Smooth muscle cell (in vitro differentiated cells): ENCODE measurements at regions not wholly inside any gene's neighbourhood (a gene's known extent, or its start where the extent isn't known, plus 50 kb on each side); places are given as distances from the start of the nearest gene placed in this dataset.

Source experiments
- DNase-seq: peaks from one replicate; lab custom pipeline; 2025; ENCODE audit not compliant: unreplicated experiment; lab: John Stamatoyannopoulos, UW
- H2AFZ ChIP-seq: fragments of 200-600 bp; sonication (generic); 2 replicates; pipeline ENCODE4 v1.6.0; 2016; ENCODE audit warnings: antibody characterized with exemption, low read depth, mild to moderate bottlenecking
- H3F3A ChIP-seq: fragments of 200-600 bp; sonication (generic); 2 replicates; pipeline ENCODE4 v1.6.0; 2017; ENCODE audit warnings: antibody characterized with exemption, low read depth
- H3K27ac ChIP-seq: fragments of 200-600 bp; sonication (generic); 2 replicates; pipeline ENCODE4 v1.5.1; 2016; ENCODE audit warnings: low read depth, mild to moderate bottlenecking
- H3K27me3 ChIP-seq: fragments of 200-600 bp; sonication (generic); 2 replicates; pipeline ENCODE4 v1.6.1; 2016; ENCODE audit warnings: low read depth, mild to moderate bottlenecking
- H3K36me3 ChIP-seq: fragments of 200-600 bp; sonication (generic); 2 replicates; pipeline ENCODE4 v1.5.1; 2016; ENCODE audit warnings: low read depth
- H3K4me1 ChIP-seq: fragments of 200-600 bp; sonication (generic); 2 replicates; pipeline ENCODE4 v1.5.1; 2016; ENCODE audit warnings: low read depth
- H3K4me2 ChIP-seq: fragments of 200-600 bp; sonication (generic); 2 replicates; pipeline ENCODE4 v1.6.0; 2016; ENCODE audit warnings: mild to moderate bottlenecking
- H3K4me3 ChIP-seq: fragments of 200-600 bp; sonication (generic); 2 replicates; pipeline ENCODE4 v1.5.1; 2016; ENCODE audit warnings: mild to moderate bottlenecking
- H3K79me2 ChIP-seq: fragments of 200-600 bp; sonication (generic); 2 replicates; pipeline ENCODE4 v1.6.0; 2016; ENCODE audit warnings: low read depth, mild to moderate bottlenecking
- H3K9ac ChIP-seq: fragments of 200-600 bp; sonication (generic); 2 replicates; pipeline ENCODE4 v1.6.0; 2016; ENCODE audit warnings: low read depth
- H3K9me3 ChIP-seq: fragments of 200-600 bp; sonication (generic); replicated peaks from 2 replicates; pipeline ENCODE4 v1.5.1; 2016; ENCODE audit warnings: low read depth
- H4K20me1 ChIP-seq: fragments of 200-600 bp; sonication (generic); 2 replicates; pipeline ENCODE4 v1.6.0; 2016; ENCODE audit warnings: low read depth
- WGBS: methylation state at CpG from one replicate; pipeline ENCODE4 v1.1.7; 2016; ENCODE audit warnings: low lambda C conversion rate; 5-methylcytosine and 5-hydroxymethylcytosine counted together
- TF ChIP-seq, protein P1 (sequence below): fragments of 200-600 bp; sonication (generic); IDR thresholded peaks from 2 replicates; pipeline ENCODE4 v1.5.1; 2017; ENCODE audit warnings: borderline replicate concordance, mild to moderate bottlenecking, antibody characterized with exemption; ENCODE audit not compliant: insufficient read depth, poor library complexity, severe bottlenecking

DNA sequence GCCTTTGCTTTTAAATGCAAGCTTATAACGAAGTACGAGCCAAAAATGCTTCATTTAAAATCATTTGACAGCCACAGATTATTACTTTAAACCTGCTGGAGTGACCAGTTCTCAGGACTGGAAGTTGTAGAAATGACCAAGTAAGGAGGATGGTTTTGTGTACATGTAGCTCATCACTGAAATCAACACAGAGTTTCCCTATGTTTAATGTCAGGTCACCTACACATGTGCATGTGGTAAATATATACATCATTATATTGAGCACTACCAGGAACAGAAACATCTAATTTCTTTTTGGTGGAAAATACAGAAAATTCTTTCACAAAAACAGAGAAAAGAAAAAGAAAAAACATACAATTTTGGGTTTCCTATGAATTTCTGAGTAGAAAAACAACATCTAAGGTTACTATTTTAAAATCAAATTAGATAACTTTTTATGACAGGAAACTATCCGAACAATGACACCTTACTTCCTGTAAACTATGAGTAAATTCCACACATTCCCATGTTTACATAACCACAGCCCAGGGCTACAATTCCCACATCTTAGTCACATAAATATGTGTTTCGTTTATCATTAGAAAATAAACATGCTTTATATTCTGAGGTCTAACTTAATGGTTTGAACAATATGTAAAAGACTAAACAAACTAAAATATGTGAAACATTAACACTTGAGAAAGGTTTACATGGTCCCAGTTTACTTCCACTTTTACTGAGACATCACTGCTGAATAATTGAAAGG is 73.6 kb downstream of the ZNF281 start:
- Histone ChIP-seq H3K9me3 (no peaks in the 10 kb centered on the region), H3K4me2 (peak overlapping the region; percentile 36), H3F3A (peaks cover 9% of the 10 kb centered on the region), H3K4me3 (no peak overlapping the region), H3K79me2 (no peaks in the 10 kb centered on the region), H3K27ac (peak overlapping the region; percentile 71), H3K9ac (peak overlapping the region; percentile 8), H4K20me1 (no peaks in the 10 kb centered on the region), H2AFZ (no peak overlapping the region), H3K36me3 (no peaks in the 10 kb centered on the region), H3K27me3 (no peaks in the 10 kb centered on the region), H3K4me1 (peaks cover 12% of the 10 kb centered on the region)
- TF ChIP-seq, protein P1, sequence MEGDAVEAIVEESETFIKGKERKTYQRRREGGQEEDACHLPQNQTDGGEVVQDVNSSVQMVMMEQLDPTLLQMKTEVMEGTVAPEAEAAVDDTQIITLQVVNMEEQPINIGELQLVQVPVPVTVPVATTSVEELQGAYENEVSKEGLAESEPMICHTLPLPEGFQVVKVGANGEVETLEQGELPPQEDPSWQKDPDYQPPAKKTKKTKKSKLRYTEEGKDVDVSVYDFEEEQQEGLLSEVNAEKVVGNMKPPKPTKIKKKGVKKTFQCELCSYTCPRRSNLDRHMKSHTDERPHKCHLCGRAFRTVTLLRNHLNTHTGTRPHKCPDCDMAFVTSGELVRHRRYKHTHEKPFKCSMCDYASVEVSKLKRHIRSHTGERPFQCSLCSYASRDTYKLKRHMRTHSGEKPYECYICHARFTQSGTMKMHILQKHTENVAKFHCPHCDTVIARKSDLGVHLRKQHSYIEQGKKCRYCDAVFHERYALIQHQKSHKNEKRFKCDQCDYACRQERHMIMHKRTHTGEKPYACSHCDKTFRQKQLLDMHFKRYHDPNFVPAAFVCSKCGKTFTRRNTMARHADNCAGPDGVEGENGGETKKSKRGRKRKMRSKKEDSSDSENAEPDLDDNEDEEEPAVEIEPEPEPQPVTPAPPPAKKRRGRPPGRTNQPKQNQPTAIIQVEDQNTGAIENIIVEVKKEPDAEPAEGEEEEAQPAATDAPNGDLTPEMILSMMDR, result no peak
- WGBS, result 36% methylated on average over 4 of the region's 4 CpGs
- DNase-seq, result no peak

DNA sequence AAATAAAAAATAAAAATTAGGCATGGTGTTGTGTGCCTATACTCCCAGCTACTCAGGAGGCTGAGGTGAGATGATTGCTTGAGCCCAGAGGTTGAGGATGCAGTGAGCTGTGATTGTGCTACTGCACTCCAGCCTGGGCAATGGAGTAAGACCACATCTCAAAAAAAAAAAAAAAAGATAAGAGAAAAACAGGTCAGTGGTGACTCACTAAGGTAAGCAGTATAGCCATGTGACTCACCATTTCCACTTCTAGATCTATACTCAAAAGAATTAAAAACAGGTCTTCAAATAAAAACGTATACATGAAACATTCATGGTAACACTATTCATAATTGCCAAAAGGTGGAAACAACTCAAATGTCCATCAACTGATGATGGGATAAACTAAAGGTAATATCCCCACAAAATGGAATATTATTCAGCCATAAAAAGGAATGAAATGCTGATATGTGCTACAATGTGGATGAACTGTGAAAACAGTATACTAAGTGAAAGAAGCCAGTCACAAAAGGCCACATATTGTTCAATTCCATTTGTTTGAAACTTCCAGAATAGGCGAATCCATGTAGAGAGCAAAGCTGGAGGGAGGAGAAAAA is 75.1 kb downstream of the ZNF281 start:
- H3F3A ChIP-seq, result peaks cover 14% of the 10 kb centered on the region
- 88% methylated on average over 2 of the region's 2 CpGs for WGBS
- no peak overlapping the region for H3K9ac ChIP-seq
- H3K4me3 ChIP-seq, result no peak overlapping the region
- TF ChIP-seq, protein P1, result no peak
- no peaks in the 10 kb centered on the region for H3K9me3 ChIP-seq
- no peak for DNase-seq
- H3K4me2 ChIP-seq, result peak overlapping the region; percentile 54
- H3K27ac ChIP-seq, result peak overlapping the region; percentile 44
- peaks cover 23% of the 10 kb centered on the region for H3K4me1 ChIP-seq
- no peaks in the 10 kb centered on the region for H3K27me3 ChIP-seq
- H4K20me1 ChIP-seq, result no peaks in the 10 kb centered on the region
- H3K79me2 ChIP-seq, result no peaks in the 10 kb centered on the region
- H2AFZ ChIP-seq, result no peak overlapping the region
- H3K36me3 ChIP-seq, result no peaks in the 10 kb centered on the region

DNA sequence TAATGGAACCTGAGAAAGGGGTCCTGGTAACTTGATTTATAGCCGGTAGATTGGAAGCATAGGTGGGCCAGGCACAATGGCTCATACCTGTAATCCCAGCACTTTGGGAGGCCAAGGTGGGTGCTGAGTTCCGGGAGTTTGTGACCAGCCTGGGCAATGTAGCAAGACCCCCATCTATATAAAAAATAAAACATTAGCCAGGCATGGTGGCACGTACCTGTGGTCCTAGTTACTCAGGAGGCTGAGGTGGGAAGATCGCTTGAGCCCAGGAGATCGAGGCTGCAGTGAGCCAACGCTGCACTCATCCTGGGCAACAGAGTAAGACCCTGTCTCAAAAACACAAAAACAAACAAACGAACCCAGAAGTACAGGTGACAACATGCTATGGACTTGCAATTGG is 76.5 kb downstream of the ZNF281 start:
- Histone ChIP-seq H3K4me1 (peaks cover 23% of the 10 kb centered on the region), H3F3A (peaks cover 14% of the 10 kb centered on the region), H3K36me3 (no peaks in the 10 kb centered on the region), H3K79me2 (no peaks in the 10 kb centered on the region), H3K4me2 (no peak overlapping the region), H3K4me3 (no peak overlapping the region), H3K9me3 (no peaks in the 10 kb centered on the region), H2AFZ (no peak overlapping the region), H4K20me1 (no peaks in the 10 kb centered on the region), H3K27ac (no peak overlapping the region), H3K9ac (no peak overlapping the region), H3K27me3 (no peaks in the 10 kb centered on the region)
- WGBS, result 98% methylated on average over 7 of the region's 7 CpGs
- TF ChIP-seq, protein P1, result no peak
- no peak for DNase-seq

DNA sequence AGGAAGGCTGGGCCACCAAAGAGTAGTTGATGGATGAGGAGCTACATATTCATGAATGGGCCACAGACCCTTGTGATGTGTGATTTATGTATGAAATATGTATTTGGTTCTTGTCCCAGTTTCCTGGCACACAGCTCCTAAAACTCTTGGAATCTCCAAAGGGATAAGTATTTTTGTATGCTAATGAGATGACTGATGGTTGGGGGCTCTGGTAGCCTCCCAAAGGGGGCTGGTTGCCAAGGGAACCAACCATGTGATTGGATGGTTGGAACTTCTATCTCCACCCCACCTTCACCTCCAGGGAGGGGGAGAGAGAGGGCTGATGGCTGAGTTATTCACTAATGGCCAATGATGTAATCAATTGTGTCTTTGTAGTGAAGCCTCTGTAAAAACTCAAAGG is 77.1 kb downstream of the ZNF281 start:
- Histone ChIP-seq H3K4me3 (no peak overlapping the region), H3K79me2 (no peaks in the 10 kb centered on the region), H2AFZ (no peak overlapping the region), H3K27me3 (no peaks in the 10 kb centered on the region), H3K4me2 (no peak overlapping the region), H4K20me1 (no peaks in the 10 kb centered on the region), H3K9me3 (no peaks in the 10 kb centered on the region), H3F3A (peaks cover 14% of the 10 kb centered on the region), H3K4me1 (peaks cover 23% of the 10 kb centered on the region), H3K9ac (no peak overlapping the region), H3K36me3 (no peaks in the 10 kb centered on the region), H3K27ac (no peak overlapping the region)
- TF ChIP-seq, protein P1, result no peak
- DNase-seq, result no peak
